SH-SY5Y (cell line): ENCODE measurements at regions not wholly inside any gene's neighbourhood (a gene's known extent, or its start where the extent isn't known, plus 50 kb on each side); places are given as distances from the start of the nearest gene placed in this dataset.

Experiments used
- GATA2 ChIP-seq: IDR thresholded peaks from 2 replicates; pipeline ENCODE4 v1.6.1; 2011; ENCODE audit warnings: mild to moderate bottlenecking, low read depth, low read length
- GATA3 ChIP-seq: IDR thresholded peaks from 2 replicates; pipeline ENCODE4 v1.6.1; 2011; ENCODE audit warnings: low read depth, mild to moderate bottlenecking, low read length, moderate library complexity

- TF ChIP-seq GATA2, result no peak
- TF ChIP-seq GATA3, result no peak
Measured at GRCh38 chr10:43710772-43711471, 62.2 kb upstream of the ZNF32 start.
